ENCODE measurements at regions not wholly inside any gene's neighbourhood (a gene's known extent, or its start where the extent isn't known, plus 50 kb on each side); places are given as distances from the start of the nearest gene placed in this dataset.
"Not testable (repeated sequence)": the region's sequence is repeated elsewhere in the genome, so short reads cannot be mapped to it uniquely, and the experiment has no call there.

DNA sequence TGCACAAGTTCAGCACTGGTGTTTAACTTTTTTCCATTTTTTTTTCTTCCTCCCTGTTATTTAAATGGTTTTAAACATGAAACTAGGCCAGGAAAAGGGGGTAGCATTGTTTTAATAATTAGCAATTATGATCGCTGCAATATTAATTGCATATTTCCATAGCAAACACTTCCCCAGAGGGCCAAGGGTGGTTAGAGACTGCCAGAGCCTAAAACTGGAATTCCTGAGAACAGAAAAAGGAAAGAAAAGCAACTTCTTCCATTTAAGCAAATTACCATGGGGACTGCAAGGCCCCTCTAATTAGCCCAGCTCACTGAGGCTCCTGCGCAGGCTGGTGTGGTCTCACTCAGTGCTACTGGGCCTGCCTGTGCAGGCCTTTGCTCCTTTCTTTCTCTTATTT lies 201.5 kb downstream of the SMAD2 start:
- no peak for DNase-seq (ENCODE audit: low spot score)

DNA sequence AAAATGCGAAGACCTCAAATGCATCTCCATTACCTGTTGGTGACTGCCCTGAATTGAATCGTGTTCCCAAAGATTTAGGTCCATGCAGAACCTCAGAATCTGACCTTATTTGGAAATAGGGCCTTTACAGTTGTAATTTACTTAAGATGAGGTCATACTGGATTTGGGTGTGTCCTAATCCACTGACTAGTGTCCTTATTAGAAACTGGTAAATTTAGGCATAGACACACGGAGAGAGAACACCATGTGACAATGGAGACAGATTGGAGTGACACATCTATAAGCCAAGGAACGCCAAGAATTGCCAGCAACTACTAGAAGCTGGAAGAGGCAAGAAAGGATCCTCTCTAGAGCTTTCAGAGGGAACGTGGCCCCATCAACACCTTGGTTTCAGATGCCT lies 203.1 kb downstream of the SMAD2 start:
- DNase-seq (ENCODE audit: low spot score), result no peak

DNA sequence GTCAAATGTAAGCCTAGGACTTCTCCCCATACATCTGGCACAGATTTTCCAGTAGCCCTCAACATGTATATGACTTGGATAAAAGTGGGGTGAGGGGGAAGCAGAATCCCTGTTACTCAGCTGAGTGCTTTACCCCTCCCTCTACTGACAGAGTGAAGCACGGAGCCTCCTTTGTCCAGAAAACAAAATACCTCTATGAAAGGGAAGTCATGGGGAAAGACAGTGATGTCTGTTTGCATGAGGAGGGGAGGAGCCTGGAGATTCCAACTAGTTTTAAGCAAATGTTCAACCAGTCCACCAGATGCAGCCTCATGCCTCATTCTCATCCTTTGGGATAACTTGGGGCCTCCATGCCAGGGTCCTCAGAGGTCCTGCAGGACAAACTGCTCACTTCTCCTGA lies 203.9 kb downstream of the SMAD2 start:
- no peak for DNase-seq (ENCODE audit: low spot score)

DNA sequence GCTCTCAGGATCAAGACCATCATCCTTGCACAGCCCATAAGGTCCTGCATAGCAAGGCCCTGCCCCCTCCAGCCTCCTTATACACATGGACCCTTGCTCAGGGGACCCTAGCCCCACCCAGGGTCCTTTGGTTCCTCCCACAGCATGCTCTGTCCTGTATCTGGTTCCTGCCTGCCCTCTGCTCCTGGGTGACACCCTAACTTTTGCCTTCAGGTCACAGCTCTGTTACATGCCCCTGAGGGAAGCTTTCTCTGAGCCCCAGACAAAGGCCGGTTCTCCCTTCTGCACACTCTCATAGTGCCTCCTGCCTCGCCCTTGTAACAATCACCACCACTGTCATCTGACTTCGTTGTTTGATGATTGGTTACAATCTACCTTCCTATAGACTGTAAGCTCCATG lies 204.8 kb downstream of the SMAD2 start:
- no peak for DNase-seq (ENCODE audit: low spot score)

DNA sequence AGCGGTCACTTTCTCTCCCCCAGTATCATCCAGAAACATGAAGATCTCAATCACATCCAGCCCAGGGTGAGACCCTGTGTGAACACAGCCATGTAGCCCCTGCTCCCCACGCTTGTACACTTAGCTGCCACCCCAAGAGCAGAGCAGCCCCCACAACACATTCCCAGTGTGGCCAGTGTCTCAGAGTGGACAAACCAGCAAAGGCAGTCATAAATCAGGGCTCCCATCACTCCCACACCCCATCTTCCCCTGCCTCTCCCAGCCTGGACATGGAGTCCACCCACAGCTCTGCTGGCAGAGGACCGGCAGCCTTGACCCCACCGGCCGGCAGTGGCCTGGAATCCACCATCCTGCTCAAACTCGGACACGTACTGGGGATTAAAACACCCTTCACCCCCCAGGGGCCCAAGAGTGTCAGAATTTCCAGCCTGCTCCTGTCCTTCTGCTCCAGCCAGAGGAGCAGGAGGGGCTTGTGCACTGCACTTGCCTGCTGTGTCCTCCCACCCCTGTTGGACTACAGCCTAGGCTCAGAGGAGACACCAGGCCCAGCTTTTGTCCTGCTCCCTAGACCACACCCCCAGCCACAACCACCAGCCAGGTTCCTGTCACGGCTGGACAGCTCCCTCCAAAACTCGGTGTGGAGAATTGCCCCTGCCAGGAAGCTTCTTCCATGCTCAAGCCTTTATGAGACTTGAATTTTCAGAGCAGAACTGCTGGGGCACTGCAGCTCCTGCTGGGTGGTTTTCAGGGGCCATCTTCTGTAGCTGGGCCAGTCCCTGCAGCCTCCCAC lies 206.1 kb downstream of the SMAD2 start:
- DNase-seq (ENCODE audit: low spot score), result no peak

DNA sequence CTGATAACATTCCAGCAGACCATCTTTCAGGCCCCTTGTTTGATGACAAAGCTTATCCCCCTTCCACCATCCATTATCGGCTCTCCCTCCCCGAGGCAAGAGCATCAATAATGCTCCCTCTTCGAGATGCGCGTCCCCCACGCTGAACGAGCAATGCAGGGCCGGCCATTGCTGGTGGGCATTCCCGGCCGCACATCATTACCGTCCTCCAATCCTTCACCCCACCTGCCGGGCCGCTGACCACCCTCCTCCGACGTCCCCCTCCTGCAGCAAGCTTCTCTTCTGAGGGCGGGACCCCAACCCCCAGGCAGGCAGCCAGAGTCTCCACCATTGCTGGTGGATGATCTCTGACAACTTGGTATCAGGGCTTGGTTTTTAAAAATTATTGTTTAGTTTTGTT lies 208.6 kb downstream of the SMAD2 start:
- DNase-seq (ENCODE audit: low spot score), result no peak

DNA sequence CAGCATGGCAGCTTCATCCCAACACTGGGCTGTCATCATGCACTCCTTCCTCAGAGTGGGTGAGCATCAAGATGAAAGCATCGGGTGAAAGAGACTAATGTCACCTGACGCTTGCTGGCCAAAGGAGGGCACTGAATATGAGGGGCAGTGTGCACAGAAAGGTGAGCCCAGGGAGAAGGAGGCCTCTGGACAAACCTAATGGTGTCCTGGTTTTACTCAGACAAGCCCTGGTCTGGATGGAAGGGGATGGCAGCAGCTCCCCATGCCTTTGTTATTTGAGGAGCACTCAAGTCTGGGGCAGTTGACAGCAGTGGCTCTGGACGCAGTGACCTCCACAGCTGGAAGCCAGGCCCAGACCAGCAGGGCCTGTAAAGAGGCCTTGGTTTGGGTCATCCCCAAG lies 209.7 kb downstream of the SMAD2 start:
- DNase-seq (ENCODE audit: low spot score), result no peak

DNA sequence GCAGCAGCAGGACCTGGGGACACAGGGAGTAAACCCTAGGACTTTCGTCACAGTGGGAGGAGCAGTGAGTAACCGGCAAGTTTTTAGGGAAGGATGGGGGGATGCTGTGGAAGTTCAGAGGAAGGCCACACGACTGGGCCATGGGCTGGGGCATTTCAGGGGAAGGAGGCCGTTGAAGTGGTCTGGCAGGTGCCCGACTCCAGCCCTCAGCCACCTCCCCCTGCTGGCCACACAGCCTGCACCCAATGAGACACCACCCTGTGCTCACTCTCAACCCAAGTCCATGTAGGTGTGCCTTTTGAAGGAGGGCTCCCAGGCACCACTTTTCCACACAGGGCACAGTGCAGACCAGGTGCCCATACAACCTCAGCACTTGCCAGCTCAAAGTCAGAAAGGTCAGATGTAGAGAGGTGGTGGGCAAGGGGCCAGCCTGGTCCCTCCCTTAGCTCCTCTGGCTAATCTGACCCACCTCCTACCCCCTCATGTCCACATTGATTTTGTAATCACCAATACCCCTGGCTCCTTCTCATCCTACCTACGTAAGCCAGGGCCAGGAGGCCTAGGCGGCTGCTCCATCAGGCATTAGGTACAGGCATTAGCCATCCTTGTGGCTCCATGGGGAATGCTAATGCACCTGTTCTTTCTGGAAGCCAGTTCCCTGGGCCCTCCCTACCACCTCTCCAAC lies 211.2 kb downstream of the SMAD2 start:
- DNase-seq (ENCODE audit: low spot score), result no peak

DNA sequence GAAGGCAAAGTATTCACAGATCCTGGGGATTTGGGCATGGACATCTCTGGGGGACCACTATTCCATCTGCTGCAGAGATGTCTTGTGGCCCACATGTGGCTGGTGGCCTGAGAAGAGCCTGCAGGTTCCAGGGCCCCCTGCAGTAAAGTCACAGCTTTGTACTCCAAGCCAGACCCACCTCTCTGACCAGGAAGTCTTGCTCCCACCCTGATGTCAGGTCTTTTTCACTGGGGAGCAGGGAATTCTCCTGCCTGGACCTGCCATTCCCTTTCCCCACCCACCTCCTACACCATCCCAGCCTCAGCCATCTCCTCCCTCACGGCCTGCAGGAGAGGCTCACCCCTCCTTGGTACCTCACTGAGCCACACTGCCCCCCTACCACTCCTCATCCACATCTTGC lies 211.8 kb downstream of the SMAD2 start:
- no peak for DNase-seq (ENCODE audit: low spot score)

DNA sequence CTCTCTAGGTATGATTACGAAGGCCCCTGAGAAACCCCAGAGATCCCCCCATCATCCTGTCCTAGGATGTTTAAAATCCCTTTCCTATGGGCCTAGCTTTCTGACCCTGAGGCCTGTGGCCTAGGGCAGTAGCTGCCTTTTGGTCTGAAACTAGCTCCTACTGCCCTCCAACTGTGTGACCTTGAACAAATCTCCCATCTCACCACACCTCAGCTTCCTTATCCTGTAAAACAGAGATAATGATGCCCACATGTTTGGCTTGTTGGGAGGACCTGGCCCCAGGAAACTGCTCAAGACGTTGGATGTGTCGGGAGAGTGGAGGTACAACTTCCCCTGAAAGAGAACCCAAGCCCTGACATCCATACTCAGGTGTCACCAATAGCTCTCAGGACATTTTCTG lies 213.2 kb downstream of the SMAD2 start:
- no peak for DNase-seq (ENCODE audit: low spot score)

DNA sequence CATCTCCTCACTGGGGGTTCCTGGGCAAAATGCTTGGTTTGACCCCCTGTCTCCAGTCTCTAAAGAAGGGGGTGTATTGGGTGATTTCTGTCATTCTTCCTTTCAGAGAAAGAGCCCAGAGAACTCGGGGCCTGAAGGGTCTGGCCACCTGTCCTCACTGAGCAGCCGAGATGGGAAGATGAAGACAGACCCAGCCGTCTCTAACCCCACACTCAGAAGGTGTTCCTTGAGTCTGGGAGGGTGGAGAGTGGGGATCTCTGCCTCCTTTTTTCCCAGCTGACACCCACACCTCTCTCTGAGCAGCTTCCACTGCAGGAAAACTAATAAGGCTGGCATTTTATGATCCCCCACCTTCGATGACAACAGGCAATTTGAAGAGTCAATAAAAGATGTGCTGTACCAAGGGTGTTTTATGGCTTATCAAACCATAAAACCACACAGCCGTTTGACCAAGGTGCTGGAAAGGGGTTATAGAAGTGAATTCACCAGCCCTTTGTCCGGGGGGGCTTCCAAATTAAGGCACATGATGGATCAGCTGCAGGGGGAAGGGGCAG lies 213.8 kb downstream of the SMAD2 start:
- no peak for DNase-seq (ENCODE audit: low spot score)

DNA sequence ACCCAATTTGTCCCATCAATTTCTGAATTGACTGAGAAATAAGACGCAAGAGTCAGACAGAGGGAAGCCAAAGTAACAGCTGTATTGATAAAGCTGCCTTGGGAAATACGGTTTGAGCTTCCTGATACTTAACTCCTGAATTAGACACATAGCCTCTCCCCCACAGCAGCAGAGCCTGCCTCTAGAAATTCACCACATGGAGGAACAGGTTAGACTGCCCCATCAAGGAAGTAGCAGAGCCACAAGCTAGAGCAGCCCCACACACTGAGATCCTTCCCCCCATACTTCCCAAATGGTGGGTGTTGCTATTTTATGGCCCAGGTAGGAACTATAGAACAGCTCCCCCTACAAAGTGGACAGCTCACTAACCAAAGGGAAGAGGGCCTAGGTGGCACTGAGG lies 220.0 kb downstream of the SMAD2 start:
- DNase-seq (ENCODE audit: low spot score), result no peak

DNA sequence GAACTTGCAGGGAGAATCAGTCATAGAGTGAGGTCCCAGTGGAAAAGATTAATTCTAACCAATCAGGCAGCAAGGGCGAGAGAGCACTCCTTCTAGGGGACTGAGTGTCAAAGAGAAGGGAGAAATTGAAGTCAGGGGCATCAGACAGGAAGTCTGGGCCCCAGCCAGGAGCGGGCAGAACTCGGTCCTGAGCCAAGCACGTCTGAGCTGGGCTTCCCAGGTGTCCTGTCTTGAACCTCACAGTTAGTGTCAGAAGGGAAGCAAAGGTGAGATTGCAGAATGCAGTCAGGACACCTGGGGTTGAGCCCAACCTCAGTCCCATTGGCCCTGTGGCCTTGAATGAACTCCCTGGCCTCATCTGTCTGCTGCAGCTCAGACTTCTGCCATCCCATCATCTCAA lies 220.9 kb downstream of the SMAD2 start:
- no peak for DNase-seq (ENCODE audit: low spot score)

DNA sequence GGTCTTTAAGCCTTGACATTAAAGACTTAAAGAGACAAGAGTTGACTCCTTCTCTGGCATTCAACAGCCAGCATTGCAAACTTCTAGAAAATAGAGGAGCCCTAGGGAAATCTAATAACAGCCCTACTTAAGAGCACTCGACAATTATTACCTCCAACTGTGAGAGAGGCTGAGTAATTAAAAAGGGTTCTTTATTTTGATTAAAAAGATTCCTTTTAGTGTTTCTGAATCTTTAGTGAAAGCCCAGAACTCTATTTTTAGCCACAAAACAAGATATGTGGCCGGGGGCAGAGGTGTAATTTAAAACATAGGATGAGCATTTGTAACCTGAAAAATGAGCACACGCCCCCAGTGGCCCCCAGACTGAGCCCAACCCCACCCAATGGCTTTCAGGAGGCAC lies 222.3 kb downstream of the SMAD2 start:
- no peak for DNase-seq (ENCODE audit: low spot score)

DNA sequence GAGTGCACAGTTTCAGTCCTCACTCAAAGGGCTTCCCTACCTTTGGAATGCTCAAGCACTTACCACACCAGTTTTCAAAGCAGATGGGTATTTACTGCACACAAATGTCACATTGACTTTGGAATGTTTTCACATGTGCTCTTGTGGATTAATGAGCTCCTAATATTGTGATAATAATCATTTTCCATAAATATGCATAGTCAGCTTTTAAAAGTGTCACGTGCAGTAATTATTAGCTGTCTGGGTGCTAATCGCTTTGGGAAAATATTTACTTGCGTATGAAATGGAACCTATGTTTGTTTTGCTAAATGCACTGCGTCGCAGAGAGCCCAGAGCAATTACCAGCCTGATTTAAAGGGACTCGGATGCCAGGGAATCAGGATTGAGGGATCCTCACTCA lies 229.3 kb downstream of the SMAD2 start:
- no peak for DNase-seq (ENCODE audit: low spot score)

DNA sequence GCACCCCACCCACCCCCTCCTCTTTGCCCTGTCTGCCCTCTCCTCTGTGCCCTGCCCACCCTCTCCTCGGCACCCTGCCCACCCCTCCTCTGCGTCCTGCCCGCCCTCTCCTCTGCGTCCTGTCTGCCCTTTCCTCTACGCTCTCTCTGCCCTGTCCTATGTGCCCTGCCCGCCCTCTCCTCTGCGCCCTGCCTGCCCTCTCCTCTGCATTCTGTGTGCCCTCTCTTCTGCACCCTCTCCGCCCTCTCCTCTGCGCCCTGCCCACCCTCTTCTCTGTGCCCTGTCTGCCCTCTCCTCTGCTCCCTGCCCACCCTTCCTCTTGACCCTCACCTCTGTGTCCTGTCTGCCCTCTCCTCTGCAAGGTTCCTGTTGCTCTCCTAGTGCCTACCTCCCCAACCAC lies 233.6 kb downstream of the SMAD2 start:
- no peak for DNase-seq (ENCODE audit: low spot score)

DNA sequence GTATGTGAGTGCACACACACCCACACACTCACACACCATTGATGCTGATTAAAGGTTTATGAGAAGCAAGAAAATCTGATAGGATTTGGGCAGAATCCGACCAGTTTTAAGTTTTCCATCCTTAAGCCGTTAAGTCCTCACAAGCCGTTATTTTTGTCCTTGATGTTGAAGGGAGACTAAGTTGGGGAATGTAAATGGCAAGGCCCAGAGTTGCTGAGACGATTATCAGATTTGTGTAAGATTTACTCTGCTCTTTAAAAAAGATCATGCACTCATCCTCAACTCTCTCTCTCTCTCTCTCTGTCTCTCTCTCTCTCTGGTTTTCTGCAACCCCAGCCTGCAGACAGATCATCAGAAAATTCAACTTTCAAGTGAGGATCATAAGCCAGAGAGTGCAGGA lies 238.8 kb downstream of the SMAD2 start:
- no peak for DNase-seq (ENCODE audit: low spot score)

DNA sequence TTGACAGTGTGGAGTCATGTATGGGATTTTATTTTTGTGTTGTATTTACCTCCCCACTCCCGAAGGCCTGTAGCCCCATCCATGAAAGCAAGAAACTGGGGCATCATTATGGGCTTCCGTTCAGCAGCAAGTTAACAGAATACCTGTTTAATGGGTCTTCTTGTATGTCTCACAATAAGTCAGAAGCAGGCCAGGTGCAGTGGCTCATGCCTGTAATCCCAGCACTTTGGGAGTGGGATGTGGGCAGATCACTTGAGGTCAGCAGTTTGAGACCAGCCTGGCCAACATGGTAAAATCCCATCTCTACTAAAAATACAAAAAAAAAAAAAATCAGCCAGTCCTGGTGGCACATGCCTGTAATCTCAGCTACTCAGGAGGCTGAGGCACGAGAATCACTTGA lies 239.7 kb downstream of the SMAD2 start:
- DNase-seq (ENCODE audit: low spot score), result not testable (repeated sequence)

DNA sequence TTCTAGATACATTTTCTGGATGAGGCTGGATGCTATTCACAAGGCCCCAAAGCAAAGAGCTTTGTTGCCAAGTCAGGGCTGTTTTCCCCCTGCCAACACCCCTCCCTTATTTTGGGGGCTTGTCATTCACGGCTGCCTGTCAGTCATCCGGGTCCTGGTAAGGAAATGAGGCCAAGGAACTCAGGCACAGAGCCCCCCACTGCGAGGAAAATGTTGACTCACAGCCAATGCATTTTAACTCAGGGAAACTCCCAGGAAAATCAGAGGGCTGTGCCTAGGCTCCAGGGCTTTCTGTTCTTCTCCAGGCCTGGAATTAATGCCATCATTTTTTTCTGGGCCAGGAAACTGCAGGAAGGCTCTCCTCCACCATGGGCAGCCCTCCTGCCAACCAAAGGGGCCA lies 241.1 kb downstream of the SMAD2 start:
- DNase-seq (ENCODE audit: low spot score), result no peak

DNA sequence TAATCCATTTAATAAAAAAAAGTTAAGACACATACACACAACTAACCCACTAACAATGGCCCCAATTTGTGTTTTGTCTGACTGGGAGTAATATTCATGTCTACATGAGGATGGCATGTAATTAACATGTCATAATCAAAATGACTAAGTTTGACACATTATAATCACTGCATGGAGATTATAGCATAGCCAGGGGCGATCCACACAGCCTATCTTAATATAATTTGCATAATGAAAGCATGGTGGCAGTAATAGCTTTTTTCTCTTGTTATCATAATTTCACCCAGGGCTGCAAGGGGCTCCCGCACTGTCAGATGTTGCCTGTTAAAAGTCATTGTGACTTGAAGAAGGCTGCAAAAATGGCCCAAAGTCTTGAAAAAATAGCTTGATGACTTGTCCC lies 243.7 kb downstream of the SMAD2 start:
- no peak for DNase-seq (ENCODE audit: low spot score)

DNA sequence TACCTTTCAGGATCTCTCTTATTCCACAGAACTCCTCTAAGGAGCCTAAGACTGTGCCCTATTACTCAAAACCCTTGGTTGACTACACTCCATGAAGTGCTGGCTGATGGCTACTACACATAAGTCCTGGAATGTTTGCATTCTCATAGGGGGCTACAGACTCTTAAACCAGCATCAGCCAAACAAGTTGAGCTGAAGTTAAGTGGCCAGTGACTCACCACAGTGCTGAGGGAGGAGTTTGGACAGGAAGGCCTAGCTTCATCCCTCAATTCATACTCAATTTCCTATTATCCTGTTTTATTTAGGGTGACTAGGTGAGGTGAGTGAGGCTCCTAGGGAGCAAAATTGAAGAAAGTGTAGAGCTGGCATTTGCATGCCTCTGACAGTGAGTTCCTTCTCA lies 246.7 kb downstream of the SMAD2 start:
- no peak for DNase-seq (ENCODE audit: low spot score)

DNA sequence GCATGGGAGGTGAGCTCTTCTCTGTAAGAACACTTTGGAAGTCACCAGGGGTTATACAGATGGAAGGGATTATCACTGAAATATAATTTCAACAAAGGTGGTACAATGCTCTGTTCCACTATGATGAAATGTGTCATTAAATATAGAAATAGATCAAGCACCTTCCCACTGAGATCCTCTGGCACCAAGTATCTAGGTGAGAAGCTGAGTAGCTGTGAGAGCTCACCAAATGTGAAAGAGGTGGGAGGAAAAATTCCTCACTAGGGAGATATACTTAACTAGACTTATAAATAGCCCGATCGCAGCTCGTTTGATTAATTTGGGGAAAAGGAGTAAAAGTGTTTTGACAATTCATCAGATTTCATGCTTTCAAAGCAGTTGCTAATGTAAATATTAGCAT lies 247.6 kb downstream of the SMAD2 start:
- no peak for DNase-seq (ENCODE audit: low spot score)

DNA sequence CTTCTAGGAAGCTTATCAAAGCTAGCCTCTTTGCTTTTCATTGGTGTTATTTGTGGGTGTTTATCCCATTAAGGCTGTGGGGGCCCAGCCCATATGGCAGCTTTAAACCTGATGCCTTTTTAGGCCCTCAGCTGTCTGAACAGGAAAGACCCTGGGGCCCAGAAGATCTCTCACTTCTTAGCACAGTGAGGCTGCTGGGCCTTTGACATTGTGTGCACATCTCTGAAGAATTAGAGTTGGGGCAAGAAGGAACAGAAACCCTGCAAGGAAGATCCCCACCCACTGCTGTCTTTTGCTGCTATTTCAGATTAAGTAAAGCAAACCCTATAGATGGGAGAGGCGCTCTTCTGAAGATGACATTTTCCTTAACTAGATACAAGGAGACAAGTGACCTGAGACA lies 250.0 kb downstream of the SMAD2 start:
- DNase-seq (ENCODE audit: low spot score), result no peak

DNA sequence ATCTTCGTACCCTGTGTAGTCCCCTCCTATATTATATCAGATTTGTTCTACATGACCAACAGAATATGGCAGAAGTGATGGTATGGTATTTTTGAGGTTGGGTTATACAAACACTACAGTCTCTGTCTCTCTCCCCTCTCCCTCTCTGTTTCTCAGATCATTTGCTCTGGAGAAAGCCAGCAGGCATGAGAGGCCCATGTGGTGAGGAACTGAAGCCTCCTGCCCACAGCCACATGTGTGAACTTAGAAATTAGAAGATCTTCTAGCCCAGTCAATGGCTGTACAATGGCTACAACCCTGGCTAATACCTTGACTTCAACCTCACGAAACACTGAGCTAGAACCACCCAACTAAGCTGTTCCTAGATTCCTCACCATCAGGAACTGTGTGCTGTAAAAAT lies 250.6 kb downstream of the SMAD2 start:
- no peak for DNase-seq (ENCODE audit: low spot score)

Measured in COLO829 (cell line).